ENCODE measurements at regions not wholly inside any gene's neighbourhood (a gene's known extent, or its start where the extent isn't known, plus 50 kb on each side); places are given as distances from the start of the nearest gene placed in this dataset.

DNA sequence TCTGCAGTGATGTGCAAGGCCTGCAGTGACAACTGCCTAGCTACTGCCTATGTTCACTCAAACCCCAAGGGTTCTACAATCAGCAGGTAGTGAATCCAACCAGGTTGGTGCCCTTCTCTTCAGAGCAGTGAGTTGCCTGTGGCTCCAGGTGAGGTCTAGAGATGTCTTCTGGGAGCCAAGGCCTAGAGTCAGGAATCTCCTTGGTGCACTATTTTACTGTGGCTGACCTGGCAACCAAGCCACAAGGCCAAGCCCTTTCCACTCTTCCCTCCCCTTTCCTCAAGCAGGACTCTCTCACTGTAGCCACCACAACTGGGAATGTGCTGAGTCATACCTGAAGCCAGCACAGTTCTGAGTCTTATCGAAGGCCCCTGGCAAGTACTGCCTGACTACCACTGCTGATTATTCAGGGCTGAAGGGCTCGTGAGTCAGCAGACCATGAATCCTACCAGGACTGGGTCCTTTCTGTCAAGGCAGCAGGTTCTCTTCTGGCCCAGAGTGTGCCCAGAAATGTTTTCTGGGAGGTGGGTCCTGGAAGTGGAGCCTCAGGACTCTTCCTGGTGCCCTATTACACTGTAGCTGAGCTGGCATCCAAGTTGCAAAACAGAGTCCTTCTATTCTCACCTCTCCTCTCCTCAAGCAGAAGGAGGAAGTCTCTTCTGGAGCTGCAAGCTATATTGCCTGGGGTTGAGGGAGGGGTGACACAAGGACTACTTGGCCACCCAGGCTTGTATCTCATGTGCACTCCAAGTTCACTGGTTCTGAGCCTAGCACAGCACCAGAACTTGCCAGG lies 111.6 kb downstream of the BTC start:
- Histone ChIP-seq H3K27ac (no peak overlapping the region), H3K4me3 (no peak overlapping the region), H3K9me3 (no peaks in the 10 kb centered on the region), H3K36me3 (no peaks in the 10 kb centered on the region), H3K27me3 (no peaks in the 10 kb centered on the region), H3K4me1 (peaks cover 0 to 7% (median 0%) of the 10 kb centered on the region in 3 donors)
- ATAC-seq, result peak; percentile 22
- 34% methylated on average over 2 of the region's 2 CpGs; no CpG with 5 or more reads in 1 of the 2 donors for WGBS, 2 donors (ENCODE audit: low coverage in 1 of 2)
- TF ChIP-seq POLR2A (IDR thresholded peaks at IDR 0.05) (no peak), EP300 (IDR thresholded peaks at IDR 0.05) (no peak), POLR2AphosphoS5 (IDR thresholded peaks at IDR 0.05) (no peak)
- TF ChIP-seq, protein P1, sequence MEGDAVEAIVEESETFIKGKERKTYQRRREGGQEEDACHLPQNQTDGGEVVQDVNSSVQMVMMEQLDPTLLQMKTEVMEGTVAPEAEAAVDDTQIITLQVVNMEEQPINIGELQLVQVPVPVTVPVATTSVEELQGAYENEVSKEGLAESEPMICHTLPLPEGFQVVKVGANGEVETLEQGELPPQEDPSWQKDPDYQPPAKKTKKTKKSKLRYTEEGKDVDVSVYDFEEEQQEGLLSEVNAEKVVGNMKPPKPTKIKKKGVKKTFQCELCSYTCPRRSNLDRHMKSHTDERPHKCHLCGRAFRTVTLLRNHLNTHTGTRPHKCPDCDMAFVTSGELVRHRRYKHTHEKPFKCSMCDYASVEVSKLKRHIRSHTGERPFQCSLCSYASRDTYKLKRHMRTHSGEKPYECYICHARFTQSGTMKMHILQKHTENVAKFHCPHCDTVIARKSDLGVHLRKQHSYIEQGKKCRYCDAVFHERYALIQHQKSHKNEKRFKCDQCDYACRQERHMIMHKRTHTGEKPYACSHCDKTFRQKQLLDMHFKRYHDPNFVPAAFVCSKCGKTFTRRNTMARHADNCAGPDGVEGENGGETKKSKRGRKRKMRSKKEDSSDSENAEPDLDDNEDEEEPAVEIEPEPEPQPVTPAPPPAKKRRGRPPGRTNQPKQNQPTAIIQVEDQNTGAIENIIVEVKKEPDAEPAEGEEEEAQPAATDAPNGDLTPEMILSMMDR (IDR thresholded peaks at IDR 0.05), result no peak

DNA sequence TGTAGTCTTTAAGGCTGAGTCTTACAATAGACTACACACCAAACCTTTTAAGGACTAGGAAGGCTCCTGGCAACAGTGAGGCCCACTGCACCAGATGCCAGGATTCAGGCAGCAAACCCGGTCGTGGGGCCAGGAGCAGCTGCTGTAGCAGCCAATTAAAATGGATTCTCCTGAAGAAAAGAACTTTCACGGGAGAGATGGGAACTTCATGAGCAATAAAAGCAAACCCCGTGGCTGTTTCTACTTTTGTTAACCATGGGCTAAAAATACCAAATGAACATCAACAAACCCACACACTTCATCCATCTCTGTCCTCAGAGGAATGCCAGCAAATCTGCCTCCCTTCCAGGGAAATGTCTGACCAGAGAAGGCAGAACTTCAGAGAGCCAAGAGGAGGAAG lies 101.4 kb downstream of the BTC start:
- Histone ChIP-seq H3K9me3 (no peaks in the 10 kb centered on the region), H3K27ac (peak overlapping the region; percentile 80 to 89 (median 80)), H3K27me3 (no peaks in the 10 kb centered on the region), H3K4me3 (no peak overlapping the region), H3K4me1 (peaks cover 2 to 57% (median 16%) of the 10 kb centered on the region in 3 donors), H3K36me3 (no peaks in the 10 kb centered on the region)
- peak; percentile 86 for TF ChIP-seq POLR2AphosphoS5 (IDR thresholded peaks at IDR 0.05)
- no peak for TF ChIP-seq EP300 (IDR thresholded peaks at IDR 0.05)
- peak; percentile 94 for ATAC-seq
- WGBS, 2 donors (ENCODE audit: low coverage in 1 of 2), result 0 to 5% methylated on average over 4 of the region's 4 CpGs

Data from gastroesophageal sphincter (tissue), 4 donors.